ENCODE measurements at regions not wholly inside any gene's neighbourhood (a gene's known extent, or its start where the extent isn't known, plus 50 kb on each side); places are given as distances from the start of the nearest gene placed in this dataset.

GRCh38 chr11:26028393-26028911, 303.5 kb upstream of the ANO3 start:
- Histone ChIP-seq H3K27me3 (no peaks in the 10 kb centered on the region), H3K4me3 (no peak overlapping the region), H3K27ac (no peak overlapping the region), H3K9me3 (no peaks in the 10 kb centered on the region), H3K36me3 (ENCODE audit: low read depth, missing control alignments) (no peaks in the 10 kb centered on the region), H3K4me1 (no peaks in the 10 kb centered on the region)
- intact Hi-C loops (cut with DNase I; ENCODE audit: low total_unique reads): no loop called here
- no peak for TF ChIP-seq CTCF (IDR thresholded peaks at IDR 0.05)
- no peak for TF ChIP-seq POLR2A (IDR thresholded peaks at IDR 0.05)
- DNase-seq: no peak
- 79 to 85% methylated on average over 2 of the region's 2 CpGs for WGBS, 2 donors

- no peaks in the 10 kb centered on the region for H3K27me3 ChIP-seq
- WGBS, 2 donors: 85 to 87% methylated on average over 3 of the region's 3 CpGs
- H3K4me3 ChIP-seq: no peak overlapping the region
- no peaks in the 10 kb centered on the region for H3K4me1 ChIP-seq
- intact Hi-C loops (cut with DNase I; ENCODE audit: low total_unique reads): no loop called here
- TF ChIP-seq CTCF (IDR thresholded peaks at IDR 0.05): no peak
- no peak for TF ChIP-seq POLR2A (IDR thresholded peaks at IDR 0.05)
- H3K27ac ChIP-seq: no peak overlapping the region
- H3K36me3 ChIP-seq (ENCODE audit: low read depth, missing control alignments): no peaks in the 10 kb centered on the region
- DNase-seq: no peak
- no peaks in the 10 kb centered on the region for H3K9me3 ChIP-seq
Observed at GRCh38 chr11:26030399-26030798, 301.5 kb upstream of the ANO3 start.

GRCh38 chr11:26032241-26032640, 299.7 kb upstream of the ANO3 start:
- H3K27ac ChIP-seq: no peak overlapping the region
- TF ChIP-seq POLR2A (IDR thresholded peaks at IDR 0.05) (no peak), CTCF (IDR thresholded peaks at IDR 0.05) (no peak)
- no peak overlapping the region for H3K4me3 ChIP-seq
- no peak for DNase-seq
- no peaks in the 10 kb centered on the region for H3K9me3 ChIP-seq
- whole genome bisulfite sequencing, 2 donors: 45% methylated on average over 2 of the region's 2 CpGs
- no peaks in the 10 kb centered on the region for H3K27me3 ChIP-seq
- H3K36me3 ChIP-seq (ENCODE audit: low read depth, missing control alignments): no peaks in the 10 kb centered on the region
- no peaks in the 10 kb centered on the region for H3K4me1 ChIP-seq
- intact Hi-C loops (cut with DNase I; ENCODE audit: low total_unique reads): no loop called here

- Histone ChIP-seq H3K4me1 (no peaks in the 10 kb centered on the region), H3K27ac (no peak overlapping the region), H3K36me3 (ENCODE audit: low read depth, missing control alignments) (no peaks in the 10 kb centered on the region), H3K9me3 (no peaks in the 10 kb centered on the region), H3K4me3 (no peak overlapping the region), H3K27me3 (no peaks in the 10 kb centered on the region)
- 81 to 97% methylated on average over 5 to 6 of the region's 6 CpGs for WGBS, 2 donors
- DNase-seq: no peak
- intact Hi-C loops (cut with DNase I; ENCODE audit: low total_unique reads): no loop called here
- TF ChIP-seq POLR2A (IDR thresholded peaks at IDR 0.05): no peak
- TF ChIP-seq CTCF (IDR thresholded peaks at IDR 0.05): no peak
Observed at GRCh38 chr11:26035696-26036095, 296.2 kb upstream of the ANO3 start.

GRCh38 chr11:26037716-26038115, 294.2 kb upstream of the ANO3 start:
- no peak overlapping the region for H3K4me3 ChIP-seq
- no peak overlapping the region for H3K27ac ChIP-seq
- H3K36me3 ChIP-seq (ENCODE audit: low read depth, missing control alignments): no peaks in the 10 kb centered on the region
- intact Hi-C loops (cut with DNase I; ENCODE audit: low total_unique reads): no loop called here
- DNase-seq: no peak
- H3K27me3 ChIP-seq: no peaks in the 10 kb centered on the region
- no peaks in the 10 kb centered on the region for H3K9me3 ChIP-seq
- TF ChIP-seq CTCF (IDR thresholded peaks at IDR 0.05) (no peak), POLR2A (IDR thresholded peaks at IDR 0.05) (no peak)
- WGBS, 2 donors: 88 to 92% methylated on average over 2 of the region's 2 CpGs
- no peaks in the 10 kb centered on the region for H3K4me1 ChIP-seq
